IPS DF 19.7 (cell line): ENCODE measurements at regions not wholly inside any gene's neighbourhood (a gene's known extent, or its start where the extent isn't known, plus 50 kb on each side); places are given as distances from the start of the nearest gene placed in this dataset.
"Not testable (repeated sequence)": the region's sequence is repeated elsewhere in the genome, so short reads cannot be mapped to it uniquely, and the experiment has no call there.

ENCODE experiments used
- DNase-seq: peaks from one replicate; pipeline ENCODE4 v3.0.0-alpha.2; 2013; ENCODE audit warnings: low read depth, low spot score

GRCh38 chr3:75583116-75583515 lies 81.0 kb upstream of the FRG2C start:
- not testable (repeated sequence) for DNase-seq

DNA sequence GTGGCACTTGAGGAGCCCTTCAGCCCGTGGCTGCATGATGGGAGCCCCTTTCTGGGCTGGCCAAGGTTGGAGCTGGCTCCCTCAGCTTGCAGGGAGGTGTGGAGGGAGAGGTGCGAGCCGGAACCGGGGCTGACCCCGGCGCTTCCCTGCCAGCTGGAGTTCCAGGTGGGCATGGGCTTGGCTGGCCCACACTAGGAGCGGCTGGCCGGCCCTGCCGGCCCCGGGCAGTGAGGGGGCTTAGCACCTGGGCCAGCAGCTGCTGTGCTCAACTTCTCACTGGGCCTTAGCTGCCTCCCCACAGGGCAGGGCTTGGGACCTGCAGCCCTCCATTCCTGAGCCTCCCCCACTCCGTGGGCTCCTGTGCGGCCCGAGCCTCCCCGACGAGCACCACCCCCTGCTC lies 76.4 kb upstream of the FRG2C start:
- not testable (repeated sequence) for DNase-seq

DNA sequence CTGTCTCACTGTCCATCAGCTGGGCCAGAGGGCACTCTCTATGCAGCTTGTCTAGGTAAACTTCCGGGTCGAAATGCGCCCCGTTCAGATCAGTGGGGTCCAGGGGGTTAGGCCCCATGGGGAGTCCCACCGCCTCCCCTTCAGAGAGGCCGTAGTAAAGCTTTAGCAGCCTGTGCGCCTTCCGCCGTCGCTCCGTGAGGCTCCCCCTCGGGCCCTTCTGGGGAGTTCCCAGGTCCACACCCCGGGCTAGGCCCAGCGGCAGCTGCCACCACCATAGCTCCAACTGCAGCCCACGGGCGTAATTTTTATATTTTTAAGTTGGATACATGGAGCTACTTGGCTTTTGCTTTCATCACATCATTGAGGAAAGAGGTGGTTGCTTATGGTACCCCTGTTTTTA lies 73.7 kb upstream of the FRG2C start:
- DNase-seq, result not testable (repeated sequence)

DNA sequence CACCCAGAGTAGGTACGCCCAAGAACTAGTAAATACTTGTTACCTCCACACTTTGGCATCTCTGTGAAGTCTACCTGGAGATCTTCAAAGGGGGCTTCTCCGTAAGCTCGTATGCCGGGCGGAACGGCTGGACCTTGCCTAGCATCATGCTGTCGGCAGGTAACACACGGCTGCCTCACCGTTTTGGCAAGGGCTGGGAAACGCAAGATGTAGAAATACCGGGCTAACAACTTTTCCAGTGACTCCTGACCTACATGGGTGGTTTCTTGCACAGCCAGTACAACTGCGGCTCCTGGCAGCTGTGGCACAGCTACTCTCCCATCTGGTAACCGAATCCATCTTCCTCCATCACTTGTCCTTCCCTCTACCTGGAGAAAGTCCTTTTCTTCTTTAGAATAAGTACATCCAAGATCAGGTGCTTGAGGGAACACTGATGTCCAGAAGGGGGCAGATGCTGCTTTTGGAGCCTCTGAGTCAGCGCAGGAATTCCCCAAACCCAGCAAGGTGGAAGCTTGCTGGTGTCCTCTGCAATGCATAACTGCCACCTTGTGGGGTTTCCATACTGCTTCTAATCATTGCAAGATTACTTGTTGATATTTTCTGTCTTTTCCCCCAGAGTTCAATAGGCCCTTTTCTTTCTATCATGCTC lies 59.7 kb upstream of the FRG2C start:
- DNase-seq, result peak; percentile 48

DNA sequence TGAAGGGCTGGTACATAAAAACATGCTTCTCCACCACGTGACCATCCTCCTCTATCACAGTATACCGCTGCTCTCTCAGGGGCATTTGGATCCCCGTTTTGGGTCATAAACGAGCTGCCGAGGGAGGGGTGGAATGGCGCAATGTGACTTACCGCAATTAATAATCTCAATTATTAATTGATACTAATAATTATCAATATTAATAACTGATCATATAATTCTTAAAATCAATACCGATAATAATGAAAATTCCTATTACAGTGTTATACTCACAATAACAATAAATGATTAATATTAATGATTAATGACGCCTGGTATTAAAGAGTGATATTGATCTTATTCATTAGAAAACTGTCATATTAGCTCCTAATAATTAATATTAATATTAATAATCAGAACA lies 56.1 kb upstream of the FRG2C start:
- not testable (repeated sequence) for DNase-seq

GRCh38 chr3:75609598-75609997 lies 54.5 kb upstream of the FRG2C start:
- not testable (repeated sequence) for DNase-seq

GRCh38 chr3:75610773-75611172 lies 53.4 kb upstream of the FRG2C start:
- no peak for DNase-seq

DNA sequence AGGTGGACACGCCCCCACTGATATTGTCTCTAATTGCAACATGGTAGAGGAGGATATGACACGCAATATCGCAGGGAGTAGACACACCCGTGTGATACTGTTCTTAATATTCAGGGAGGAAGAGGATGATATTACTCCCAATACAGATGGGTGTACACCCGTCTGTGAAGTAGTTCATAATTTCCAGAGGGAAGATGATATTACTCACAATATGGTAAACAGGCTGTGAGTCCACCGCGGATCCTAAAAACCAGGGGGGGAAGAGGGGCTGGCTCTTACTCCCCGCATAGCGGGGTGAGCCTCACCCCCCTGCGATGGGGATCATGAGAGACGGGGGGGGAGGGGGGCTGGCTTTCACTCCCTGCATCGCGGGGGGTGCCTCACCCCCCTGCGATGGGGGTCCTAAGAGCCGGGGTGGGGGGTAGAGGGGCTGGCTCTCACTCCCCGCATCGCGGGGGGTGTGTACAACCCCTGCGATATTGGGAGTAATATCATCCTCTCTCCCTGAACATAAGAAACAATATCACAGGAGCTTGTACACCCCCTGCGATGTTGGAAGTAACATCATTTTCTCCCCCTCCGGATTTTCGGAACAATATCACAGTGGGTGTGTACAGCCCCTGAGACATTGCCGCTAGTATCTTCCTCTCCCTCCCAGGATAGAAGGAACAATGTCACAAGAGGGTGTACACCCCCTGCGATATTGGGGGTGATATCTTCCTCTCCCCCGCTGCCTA lies 52.2 kb upstream of the FRG2C start:
- DNase-seq, result not testable (repeated sequence)
